GM23338 (cell line): ENCODE measurements at regions not wholly inside any gene's neighbourhood (a gene's known extent, or its start where the extent isn't known, plus 50 kb on each side); places are given as distances from the start of the nearest gene placed in this dataset.
A peak's percentile ranks its signal among the peaks of the same experiment; 100 is the strongest.

Experiments
- CREB1 ChIP-seq: fragments of 250-450 bp; sonication (Bioruptor Pico); IDR thresholded peaks from 2 replicates; pipeline ENCODE4 v1.5.0; 2020; ENCODE audit warnings: low read depth, mild to moderate bottlenecking, moderate library complexity
- EZH2 ChIP-seq: fragments of 200-600 bp; sonication (generic); IDR thresholded peaks from one replicate; pipeline ENCODE4 v1.8.0; 2017; ENCODE audit warnings: antibody characterized with exemption, mild to moderate bottlenecking, low read depth; ENCODE audit not compliant: unreplicated experiment
- EZH2phosphoT487 ChIP-seq: fragments of 200-600 bp; sonication (generic); IDR thresholded peaks from one replicate; pipeline ENCODE4 v1.8.1; 2018; ENCODE audit warnings: antibody characterized with exemption; ENCODE audit not compliant: unreplicated experiment
- JUNB ChIP-seq: IDR thresholded peaks from one replicate; pipeline ENCODE4 v1.6.1; 2016; ENCODE audit warnings: antibody characterized with exemption; ENCODE audit not compliant: unreplicated experiment
- NANOG ChIP-seq: IDR thresholded peaks from 2 replicates; pipeline ENCODE4 v1.6.1; 2016; ENCODE audit warnings: antibody characterized with exemption, borderline replicate concordance
- POLR2AphosphoS5 ChIP-seq: IDR thresholded peaks from 2 replicates; pipeline ENCODE4 v1.6.1; 2016; ENCODE audit warnings: antibody characterized with exemption, low read depth
- STAT1 ChIP-seq: IDR thresholded peaks from one replicate; pipeline ENCODE4 v1.6.1; 2016; ENCODE audit warnings: antibody characterized with exemption; ENCODE audit not compliant: unreplicated experiment
- ZNF114 ChIP-seq: fragments of 250-450 bp; sonication (Bioruptor Pico); IDR thresholded peaks from 2 replicates; pipeline ENCODE4 v1.5.0; 2020; ENCODE audit warnings: mild to moderate bottlenecking, moderate library complexity
- TF ChIP-seq, protein P1 (sequence below), 2 experiments: fragments of 200-600 bp in 1 of 2; sonication (generic) in 1 of 2; conservative IDR thresholded peaks; 2 replicates each; pipeline versions ENCODE4 v1.5.1 to v1.6.1; 2016 to 2017; ENCODE audit warnings: antibody characterized with exemption in 2 of 2, low read depth in 2 of 2, mild to moderate bottlenecking in 2 of 2, moderate library complexity in 1 of 2
- TF ChIP-seq, protein P2 (sequence below): IDR thresholded peaks from one replicate; pipeline ENCODE4 v1.6.1; 2018; ENCODE audit warnings: antibody characterized with exemption; ENCODE audit not compliant: unreplicated experiment
- TF ChIP-seq, protein P3 (sequence below): fragments of 250-450 bp; sonication (Bioruptor Pico); IDR thresholded peaks from 2 replicates; pipeline ENCODE4 v1.5.0; 2020; ENCODE audit warnings: mild to moderate bottlenecking, moderate library complexity

- TF ChIP-seq, protein P1, sequence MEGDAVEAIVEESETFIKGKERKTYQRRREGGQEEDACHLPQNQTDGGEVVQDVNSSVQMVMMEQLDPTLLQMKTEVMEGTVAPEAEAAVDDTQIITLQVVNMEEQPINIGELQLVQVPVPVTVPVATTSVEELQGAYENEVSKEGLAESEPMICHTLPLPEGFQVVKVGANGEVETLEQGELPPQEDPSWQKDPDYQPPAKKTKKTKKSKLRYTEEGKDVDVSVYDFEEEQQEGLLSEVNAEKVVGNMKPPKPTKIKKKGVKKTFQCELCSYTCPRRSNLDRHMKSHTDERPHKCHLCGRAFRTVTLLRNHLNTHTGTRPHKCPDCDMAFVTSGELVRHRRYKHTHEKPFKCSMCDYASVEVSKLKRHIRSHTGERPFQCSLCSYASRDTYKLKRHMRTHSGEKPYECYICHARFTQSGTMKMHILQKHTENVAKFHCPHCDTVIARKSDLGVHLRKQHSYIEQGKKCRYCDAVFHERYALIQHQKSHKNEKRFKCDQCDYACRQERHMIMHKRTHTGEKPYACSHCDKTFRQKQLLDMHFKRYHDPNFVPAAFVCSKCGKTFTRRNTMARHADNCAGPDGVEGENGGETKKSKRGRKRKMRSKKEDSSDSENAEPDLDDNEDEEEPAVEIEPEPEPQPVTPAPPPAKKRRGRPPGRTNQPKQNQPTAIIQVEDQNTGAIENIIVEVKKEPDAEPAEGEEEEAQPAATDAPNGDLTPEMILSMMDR (conservative IDR thresholded peaks at IDR 0.05; ENCODE audit: low read depth in 2 of 2): 0 out of 4 replicates have a peak, but pooled peaks of 1 of the 2 experiments have one; percentile 9
- TF ChIP-seq EZH2phosphoT487: no peak
- TF ChIP-seq EZH2: no peak
- no peak for TF ChIP-seq POLR2AphosphoS5
- TF ChIP-seq, protein P2, sequence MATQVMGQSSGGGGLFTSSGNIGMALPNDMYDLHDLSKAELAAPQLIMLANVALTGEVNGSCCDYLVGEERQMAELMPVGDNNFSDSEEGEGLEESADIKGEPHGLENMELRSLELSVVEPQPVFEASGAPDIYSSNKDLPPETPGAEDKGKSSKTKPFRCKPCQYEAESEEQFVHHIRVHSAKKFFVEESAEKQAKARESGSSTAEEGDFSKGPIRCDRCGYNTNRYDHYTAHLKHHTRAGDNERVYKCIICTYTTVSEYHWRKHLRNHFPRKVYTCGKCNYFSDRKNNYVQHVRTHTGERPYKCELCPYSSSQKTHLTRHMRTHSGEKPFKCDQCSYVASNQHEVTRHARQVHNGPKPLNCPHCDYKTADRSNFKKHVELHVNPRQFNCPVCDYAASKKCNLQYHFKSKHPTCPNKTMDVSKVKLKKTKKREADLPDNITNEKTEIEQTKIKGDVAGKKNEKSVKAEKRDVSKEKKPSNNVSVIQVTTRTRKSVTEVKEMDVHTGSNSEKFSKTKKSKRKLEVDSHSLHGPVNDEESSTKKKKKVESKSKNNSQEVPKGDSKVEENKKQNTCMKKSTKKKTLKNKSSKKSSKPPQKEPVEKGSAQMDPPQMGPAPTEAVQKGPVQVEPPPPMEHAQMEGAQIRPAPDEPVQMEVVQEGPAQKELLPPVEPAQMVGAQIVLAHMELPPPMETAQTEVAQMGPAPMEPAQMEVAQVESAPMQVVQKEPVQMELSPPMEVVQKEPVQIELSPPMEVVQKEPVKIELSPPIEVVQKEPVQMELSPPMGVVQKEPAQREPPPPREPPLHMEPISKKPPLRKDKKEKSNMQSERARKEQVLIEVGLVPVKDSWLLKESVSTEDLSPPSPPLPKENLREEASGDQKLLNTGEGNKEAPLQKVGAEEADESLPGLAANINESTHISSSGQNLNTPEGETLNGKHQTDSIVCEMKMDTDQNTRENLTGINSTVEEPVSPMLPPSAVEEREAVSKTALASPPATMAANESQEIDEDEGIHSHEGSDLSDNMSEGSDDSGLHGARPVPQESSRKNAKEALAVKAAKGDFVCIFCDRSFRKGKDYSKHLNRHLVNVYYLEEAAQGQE: no peak
- no peak for TF ChIP-seq ZNF114 (CRISPR knock-in tag)
- TF ChIP-seq JUNB: no peak
- no peak for TF ChIP-seq STAT1
- TF ChIP-seq, protein P3, sequence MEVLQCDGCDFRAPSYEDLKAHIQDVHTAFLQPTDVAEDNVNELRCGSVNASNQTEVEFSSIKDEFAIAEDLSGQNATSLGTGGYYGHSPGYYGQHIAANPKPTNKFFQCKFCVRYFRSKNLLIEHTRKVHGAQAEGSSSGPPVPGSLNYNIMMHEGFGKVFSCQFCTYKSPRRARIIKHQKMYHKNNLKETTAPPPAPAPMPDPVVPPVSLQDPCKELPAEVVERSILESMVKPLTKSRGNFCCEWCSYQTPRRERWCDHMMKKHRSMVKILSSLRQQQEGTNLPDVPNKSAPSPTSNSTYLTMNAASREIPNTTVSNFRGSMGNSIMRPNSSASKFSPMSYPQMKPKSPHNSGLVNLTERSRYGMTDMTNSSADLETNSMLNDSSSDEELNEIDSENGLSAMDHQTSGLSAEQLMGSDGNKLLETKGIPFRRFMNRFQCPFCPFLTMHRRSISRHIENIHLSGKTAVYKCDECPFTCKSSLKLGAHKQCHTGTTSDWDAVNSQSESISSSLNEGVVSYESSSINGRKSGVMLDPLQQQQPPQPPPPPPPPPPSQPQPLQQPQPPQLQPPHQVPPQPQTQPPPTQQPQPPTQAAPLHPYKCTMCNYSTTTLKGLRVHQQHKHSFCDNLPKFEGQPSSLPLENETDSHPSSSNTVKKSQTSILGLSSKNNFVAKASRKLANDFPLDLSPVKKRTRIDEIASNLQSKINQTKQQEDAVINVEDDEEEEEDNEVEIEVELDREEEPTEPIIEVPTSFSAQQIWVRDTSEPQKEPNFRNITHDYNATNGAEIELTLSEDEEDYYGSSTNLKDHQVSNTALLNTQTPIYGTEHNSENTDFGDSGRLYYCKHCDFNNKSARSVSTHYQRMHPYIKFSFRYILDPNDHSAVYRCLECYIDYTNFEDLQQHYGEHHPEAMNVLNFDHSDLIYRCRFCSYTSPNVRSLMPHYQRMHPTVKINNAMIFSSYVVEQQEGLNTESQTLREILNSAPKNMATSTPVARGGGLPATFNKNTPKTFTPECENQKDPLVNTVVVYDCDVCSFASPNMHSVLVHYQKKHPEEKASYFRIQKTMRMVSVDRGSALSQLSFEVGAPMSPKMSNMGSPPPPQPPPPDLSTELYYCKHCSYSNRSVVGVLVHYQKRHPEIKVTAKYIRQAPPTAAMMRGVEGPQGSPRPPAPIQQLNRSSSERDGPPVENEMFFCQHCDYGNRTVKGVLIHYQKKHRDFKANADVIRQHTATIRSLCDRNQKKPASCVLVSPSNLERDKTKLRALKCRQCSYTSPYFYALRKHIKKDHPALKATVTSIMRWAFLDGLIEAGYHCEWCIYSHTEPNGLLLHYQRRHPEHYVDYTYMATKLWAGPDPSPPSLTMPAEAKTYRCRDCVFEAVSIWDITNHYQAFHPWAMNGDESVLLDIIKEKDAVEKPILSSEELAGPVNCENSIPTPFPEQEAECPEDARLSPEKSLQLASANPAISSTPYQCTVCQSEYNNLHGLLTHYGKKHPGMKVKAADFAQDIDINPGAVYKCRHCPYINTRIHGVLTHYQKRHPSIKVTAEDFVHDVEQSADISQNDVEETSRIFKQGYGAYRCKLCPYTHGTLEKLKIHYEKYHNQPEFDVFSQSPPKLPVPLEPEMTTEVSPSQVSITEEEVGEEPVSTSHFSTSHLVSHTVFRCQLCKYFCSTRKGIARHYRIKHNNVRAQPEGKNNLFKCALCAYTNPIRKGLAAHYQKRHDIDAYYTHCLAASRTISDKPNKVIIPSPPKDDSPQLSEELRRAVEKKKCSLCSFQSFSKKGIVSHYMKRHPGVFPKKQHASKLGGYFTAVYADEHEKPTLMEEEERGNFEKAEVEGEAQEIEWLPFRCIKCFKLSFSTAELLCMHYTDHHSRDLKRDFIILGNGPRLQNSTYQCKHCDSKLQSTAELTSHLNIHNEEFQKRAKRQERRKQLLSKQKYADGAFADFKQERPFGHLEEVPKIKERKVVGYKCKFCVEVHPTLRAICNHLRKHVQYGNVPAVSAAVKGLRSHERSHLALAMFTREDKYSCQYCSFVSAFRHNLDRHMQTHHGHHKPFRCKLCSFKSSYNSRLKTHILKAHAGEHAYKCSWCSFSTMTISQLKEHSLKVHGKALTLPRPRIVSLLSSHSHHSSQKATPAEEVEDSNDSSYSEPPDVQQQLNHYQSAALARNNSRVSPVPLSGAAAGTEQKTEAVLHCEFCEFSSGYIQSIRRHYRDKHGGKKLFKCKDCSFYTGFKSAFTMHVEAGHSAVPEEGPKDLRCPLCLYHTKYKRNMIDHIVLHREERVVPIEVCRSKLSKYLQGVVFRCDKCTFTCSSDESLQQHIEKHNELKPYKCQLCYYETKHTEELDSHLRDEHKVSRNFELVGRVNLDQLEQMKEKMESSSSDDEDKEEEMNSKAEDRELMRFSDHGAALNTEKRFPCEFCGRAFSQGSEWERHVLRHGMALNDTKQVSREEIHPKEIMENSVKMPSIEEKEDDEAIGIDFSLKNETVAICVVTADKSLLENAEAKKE (CRISPR knock-in tag): peak; percentile 77; the same call in 1 of the 2 replicates
- no peak for TF ChIP-seq NANOG
- no peak for TF ChIP-seq CREB1 (CRISPR knock-in tag)
Measured at GRCh38 chr4:160835789-160836188, 1328.0 kb downstream of the FSTL5 start.
